ENCODE measurements at regions not wholly inside any gene's neighbourhood (a gene's known extent, or its start where the extent isn't known, plus 50 kb on each side); places are given as distances from the start of the nearest gene placed in this dataset.
A peak's percentile ranks its signal among the peaks of the same experiment; 100 is the strongest.
"Not testable (repeated sequence)": the region's sequence is repeated elsewhere in the genome, so short reads cannot be mapped to it uniquely, and the experiment has no call there.

DNA sequence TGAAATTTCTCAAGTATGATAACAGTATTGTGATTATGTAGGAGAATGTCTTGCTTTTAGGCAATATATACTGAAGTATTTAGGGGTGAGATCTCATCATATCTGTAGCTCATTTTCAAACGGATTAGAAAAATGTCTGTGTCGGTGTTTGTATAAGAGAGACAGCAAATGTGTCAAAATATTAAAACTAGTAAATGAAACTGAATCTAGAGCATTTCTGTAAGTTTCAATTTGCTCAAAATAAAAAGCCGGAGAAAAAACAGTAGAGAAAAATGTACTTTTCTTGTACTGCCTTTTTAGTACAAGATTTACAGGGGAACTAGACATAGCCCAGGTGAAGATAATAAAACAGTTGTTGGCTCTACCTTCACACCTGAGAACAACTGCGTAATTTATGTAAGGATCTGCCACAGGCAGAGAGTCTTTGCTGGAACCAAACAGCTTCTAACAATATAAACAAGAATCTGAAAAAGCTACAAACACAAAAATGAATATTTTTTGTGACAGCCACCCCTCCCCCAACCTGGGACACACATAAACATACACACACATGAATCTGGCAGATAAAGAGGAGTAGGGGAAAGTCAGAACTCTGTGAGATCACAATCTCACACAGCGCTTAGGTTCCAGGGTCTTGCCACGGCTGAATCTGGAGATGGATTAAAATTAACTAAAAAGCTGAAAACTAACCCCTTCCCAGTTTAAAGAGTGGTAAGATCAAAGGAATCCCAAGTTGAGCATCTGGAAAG, 153.3 kb downstream of the AVL9 start:
- DNase-seq (ENCODE audit: low read depth): no peak

DNA sequence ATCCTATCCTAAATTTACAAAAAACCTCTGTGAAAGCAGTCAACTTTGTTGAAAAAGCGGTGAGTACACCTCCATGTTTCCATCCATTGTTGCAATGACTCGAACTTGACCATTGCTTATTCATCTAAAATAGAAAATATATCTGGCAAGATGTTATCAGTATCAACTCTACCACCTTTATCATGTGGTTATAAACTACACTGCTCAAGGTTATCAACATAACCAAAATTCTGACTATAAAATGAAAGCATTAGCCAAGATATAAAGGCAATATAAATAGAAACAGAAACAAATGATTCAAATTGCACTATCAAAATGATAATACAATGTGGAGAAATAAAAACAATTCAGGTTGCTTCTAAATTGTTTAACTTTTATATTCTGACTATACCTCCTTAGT, 150.0 kb downstream of the AVL9 start:
- DNase-seq (ENCODE audit: low read depth): not testable (repeated sequence)

DNA sequence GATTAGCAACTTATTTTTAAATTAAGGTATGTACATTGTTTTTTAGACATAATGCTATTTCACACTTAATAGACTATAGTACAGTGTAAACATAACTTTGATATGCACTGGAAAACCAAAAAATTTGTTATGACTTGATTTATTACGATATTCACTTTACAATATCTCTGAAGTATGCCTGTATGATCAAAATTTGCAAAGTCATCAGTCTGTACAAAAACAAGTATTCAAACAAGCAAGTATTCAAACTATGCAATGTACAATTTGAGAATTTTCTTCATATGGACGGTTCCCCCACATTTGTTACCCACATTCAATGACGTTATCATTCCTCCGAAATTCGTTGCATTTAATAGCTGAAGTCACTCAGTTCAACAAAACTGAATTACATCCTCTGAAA, 147.9 kb downstream of the AVL9 start:
- no peak for DNase-seq (ENCODE audit: low read depth)

DNA sequence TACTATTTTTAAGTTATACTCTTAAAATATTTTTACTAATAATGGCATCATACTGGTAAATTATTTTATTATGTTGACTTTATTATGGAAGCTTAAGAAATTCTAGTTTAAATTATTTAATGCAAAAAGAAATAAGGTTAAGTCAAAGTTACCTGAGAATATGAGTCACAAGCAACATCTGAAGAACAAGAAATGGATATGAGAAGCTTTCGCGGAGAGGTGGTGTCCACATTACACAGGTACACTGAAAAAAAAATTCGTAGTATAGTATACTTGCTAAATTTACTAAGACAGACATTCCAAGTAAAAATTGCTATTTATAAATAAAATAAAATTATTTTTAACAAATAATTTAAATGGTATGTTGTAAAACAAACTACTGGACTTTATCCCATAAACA, 143.8 kb downstream of the AVL9 start:
- DNase-seq (ENCODE audit: low read depth): no peak

DNA sequence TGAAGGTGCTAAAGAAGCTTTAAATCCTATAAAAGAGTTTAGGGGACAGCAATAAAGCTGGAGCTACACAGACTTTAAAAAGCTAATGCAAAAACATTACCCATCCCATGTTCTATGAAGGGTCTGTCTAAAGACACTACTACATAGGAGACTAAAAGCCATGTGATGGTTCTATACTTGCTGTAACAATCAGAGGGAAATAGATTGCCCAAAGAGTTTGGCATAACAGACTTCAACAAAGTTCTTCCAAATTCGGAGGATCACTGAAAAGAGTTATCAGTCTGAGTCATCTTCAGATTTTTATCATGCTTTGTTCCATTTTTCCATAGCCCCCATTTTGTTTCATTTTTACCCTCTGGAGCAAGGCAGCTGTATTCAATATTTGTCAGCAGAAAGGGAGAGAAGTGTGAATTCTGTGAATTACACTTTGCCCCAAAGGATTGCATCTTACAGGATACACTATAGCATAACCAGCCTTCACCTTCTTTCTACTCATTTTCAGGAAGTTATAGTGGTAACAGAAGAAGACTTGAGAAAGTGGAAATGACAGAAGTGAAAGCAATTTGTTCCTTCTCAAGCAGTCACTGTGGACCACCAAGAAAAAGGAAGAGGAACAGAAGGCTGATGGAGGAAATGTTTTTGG, 143.3 kb downstream of the AVL9 start:
- peak; percentile 5 for DNase-seq (ENCODE audit: low read depth)

Measured in RPMI7951 (cell line).